Endothelial cell of umbilical vein (primary cell): ENCODE measurements at regions not wholly inside any gene's neighbourhood (a gene's known extent, or its start where the extent isn't known, plus 50 kb on each side); places are given as distances from the start of the nearest gene placed in this dataset.

Source experiments
- EZH2 ChIP-seq: IDR thresholded peaks from 2 replicates; pipeline ENCODE4 v1.6.1; 2012; ENCODE audit warnings: borderline replicate concordance, low read depth, mild to moderate bottlenecking, moderate library complexity, low read length, inconsistent platforms; ENCODE audit not compliant: severe bottlenecking
- MYC ChIP-seq: IDR thresholded peaks from one replicate; pipeline ENCODE4 v1.6.1; 2011; ENCODE audit warnings: mild to moderate bottlenecking, low read depth, low read length
- POLR2A ChIP-seq: IDR thresholded peaks from 2 replicates; pipeline ENCODE4 v1.6.1; 2012; ENCODE audit warnings: low read depth, mild to moderate bottlenecking, control low read depth, low read length
- POLR2AphosphoS5 ChIP-seq: IDR thresholded peaks from 2 replicates; pipeline ENCODE4 v1.6.1; 2012; ENCODE audit warnings: low read depth, mild to moderate bottlenecking, control low read depth, low read length, moderate library complexity; ENCODE audit not compliant: insufficient read depth
- TF ChIP-seq, protein P1 (sequence below), 2 donors: IDR thresholded peaks; 1 replicate in 1 of 2; 2 replicates in 1 of 2; pipeline ENCODE4 v1.5.1; 2011; ENCODE audit warnings: low read length in 2 of 2, mild to moderate bottlenecking in 2 of 2, moderate library complexity in 2 of 2, control low read depth in 1 of 2, inconsistent platforms in 1 of 2, low read depth in 1 of 2; ENCODE audit not compliant: insufficient read depth in 1 of 2; ENCODE audit errors: extremely low read depth in 1 of 2

- TF ChIP-seq POLR2A, result no peak
- TF ChIP-seq, protein P1, sequence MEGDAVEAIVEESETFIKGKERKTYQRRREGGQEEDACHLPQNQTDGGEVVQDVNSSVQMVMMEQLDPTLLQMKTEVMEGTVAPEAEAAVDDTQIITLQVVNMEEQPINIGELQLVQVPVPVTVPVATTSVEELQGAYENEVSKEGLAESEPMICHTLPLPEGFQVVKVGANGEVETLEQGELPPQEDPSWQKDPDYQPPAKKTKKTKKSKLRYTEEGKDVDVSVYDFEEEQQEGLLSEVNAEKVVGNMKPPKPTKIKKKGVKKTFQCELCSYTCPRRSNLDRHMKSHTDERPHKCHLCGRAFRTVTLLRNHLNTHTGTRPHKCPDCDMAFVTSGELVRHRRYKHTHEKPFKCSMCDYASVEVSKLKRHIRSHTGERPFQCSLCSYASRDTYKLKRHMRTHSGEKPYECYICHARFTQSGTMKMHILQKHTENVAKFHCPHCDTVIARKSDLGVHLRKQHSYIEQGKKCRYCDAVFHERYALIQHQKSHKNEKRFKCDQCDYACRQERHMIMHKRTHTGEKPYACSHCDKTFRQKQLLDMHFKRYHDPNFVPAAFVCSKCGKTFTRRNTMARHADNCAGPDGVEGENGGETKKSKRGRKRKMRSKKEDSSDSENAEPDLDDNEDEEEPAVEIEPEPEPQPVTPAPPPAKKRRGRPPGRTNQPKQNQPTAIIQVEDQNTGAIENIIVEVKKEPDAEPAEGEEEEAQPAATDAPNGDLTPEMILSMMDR (IDR thresholded peaks at IDR 0.05; ENCODE audit: extremely low read depth in 1 of 2, insufficient read depth in 1 of 2, low read depth in 1 of 2, low read length in 2 of 2), result no peak
- no peak for TF ChIP-seq EZH2
- no peak for TF ChIP-seq POLR2AphosphoS5
- TF ChIP-seq MYC, result no peak
These were observed 659.2 kb downstream of the PCDH7 start for GRCh38 chr4:31379364-31379763.
